K562 (cell line): ENCODE measurements at regions not wholly inside any gene's neighbourhood (a gene's known extent, or its start where the extent isn't known, plus 50 kb on each side); places are given as distances from the start of the nearest gene placed in this dataset.

Experiments
- ATAC-seq: fragments of 200-7000 bp; cut with Tn5 transposase; 3 replicates; pipeline ENCODE4 v1.9.1; 2020; ENCODE audit warnings: moderate library complexity
- BruUV-seq: library from RNA; stranded (reverse); fragments of 400-500 nt; replicated peaks from 2 replicates; lab custom pipeline; 2021; lab: Mats Ljungman, UMichigan
- CTCF ChIA-PET: fragments of 300-600 bp; formaldehyde crosslinking; extraction: SDS; loops from one replicate; lab custom pipeline; 2021; ENCODE audit warnings: low intra/inter-chr PET ratio; lab: Yijun Ruan, JAX
- POLR2A ChIA-PET: fragments of 300-600, 350-650 bp; sonication (Branson Sonifier 250); formaldehyde crosslinking; extraction: SDS; loops from one replicate; lab custom pipeline; 2021; ENCODE audit warnings: antibody characterized with exemption, inconsistent platforms; lab: Yijun Ruan, JAX
- DNase-seq, 4 experiments: peaks; one replicate each; pipeline versions ENCODE4 v3.0.0 to v3.0.0-alpha.2; 2011 to 2018; ENCODE audit warnings: low spot score in 3 of 4, mixed read lengths in 3 of 4; ENCODE audit errors: extremely low read depth in 1 of 4
- FAIRE-seq: peaks from 2 replicates; lab custom pipeline; 2011; peaks lifted over from hg19 to GRCh38; lab: Jason Lieb, UNC
- H2AFZ ChIP-seq: 2 replicates; pipeline ENCODE4 v1.6.0; 2011; ENCODE audit warnings: low read depth, low read length, control low read depth, inconsistent platforms
- H3K27ac ChIP-seq: fragments of 200-600 bp; 3 replicates; pipeline ENCODE4 v1.8.0; 2011; ENCODE audit warnings: low read depth, mild to moderate bottlenecking, control low read depth, inconsistent platforms, low read length, moderate library complexity, mixed read lengths; ENCODE audit errors: extremely low read depth
- H3K27me3 ChIP-seq, 2 experiments: fragments of 300-600 bp in 1 of 2; 2 replicates in 1 of 2; 3 replicates in 1 of 2; pipeline versions ENCODE4 v1.6.0 to v1.8.0; 2011; ENCODE audit warnings: inconsistent platforms in 2 of 2, low read length in 2 of 2, mild to moderate bottlenecking in 1 of 2, mixed read lengths in 1 of 2, moderate library complexity in 1 of 2; ENCODE audit not compliant: control insufficient read depth in 2 of 2, insufficient read depth in 2 of 2
- H3K36me3 ChIP-seq: fragments of 300-600 bp; 3 replicates; pipeline ENCODE4 v1.8.0; 2011; ENCODE audit warnings: mild to moderate bottlenecking, low read length, inconsistent platforms; ENCODE audit not compliant: control insufficient read depth, insufficient read depth
- H3K4me1 ChIP-seq, 2 experiments: fragments of 200-600 bp in 1 of 2; replicated peaks in 1 of 2; 2 replicates in 1 of 2; 3 replicates in 1 of 2; pipeline versions ENCODE4 v1.5.1 to v1.8.0; 2011; ENCODE audit warnings: inconsistent platforms in 2 of 2, low read length in 2 of 2, mild to moderate bottlenecking in 1 of 2, mixed read lengths in 1 of 2, moderate library complexity in 1 of 2; ENCODE audit not compliant: control insufficient read depth in 2 of 2, insufficient read depth in 2 of 2
- H3K4me2 ChIP-seq: 2 replicates; pipeline ENCODE4 v1.6.1; 2011; ENCODE audit warnings: low read length, control low read depth, inconsistent platforms, mixed read lengths; ENCODE audit not compliant: insufficient read depth
- H3K4me3 ChIP-seq: fragments of 200-600 bp; sonication (generic), shearing (Covaris generic); 2 replicates; pipeline ENCODE4 v1.5.1; 2016; ENCODE audit warnings: control low read depth, inconsistent platforms
- H3K79me2 ChIP-seq: fragments of 200-600 bp; 3 replicates; pipeline ENCODE4 v1.8.0; 2011; ENCODE audit warnings: low read length, inconsistent platforms; ENCODE audit not compliant: control insufficient read depth, insufficient read depth
- H3K9ac ChIP-seq, 2 experiments: 2 replicates each; pipeline versions ENCODE4 v1.6.0 to v1.6.1; 2011; ENCODE audit warnings: low read depth in 2 of 2, low read length in 2 of 2, control low read depth in 1 of 2, inconsistent platforms in 1 of 2, mild to moderate bottlenecking in 1 of 2, mixed read lengths in 1 of 2; ENCODE audit not compliant: insufficient read depth in 1 of 2
- H3K9me1 ChIP-seq: one replicate; pipeline ENCODE4 v1.6.0; 2011; ENCODE audit warnings: inconsistent platforms, mild to moderate bottlenecking, low read length, moderate library complexity; ENCODE audit not compliant: control insufficient read depth, insufficient read depth
- H3K9me3 ChIP-seq: replicated peaks from 2 replicates; pipeline ENCODE4 v1.5.1; 2011; ENCODE audit warnings: low read depth, low read length, inconsistent platforms; ENCODE audit not compliant: control insufficient read depth, insufficient read depth
- H4K20me1 ChIP-seq: replicated peaks from 2 replicates; pipeline ENCODE4 v1.6.1; 2011; ENCODE audit warnings: low read length, inconsistent platforms, mixed read lengths; ENCODE audit not compliant: control insufficient read depth, insufficient read depth
- CBX5 ChIP-seq: IDR thresholded peaks from 2 replicates; pipeline ENCODE4 v1.6.1; 2014; ENCODE audit warnings: low read depth, borderline replicate concordance
- CHAMP1 ChIP-seq: fragments of 450-650 bp; IDR thresholded peaks from 2 replicates; pipeline ENCODE4 v1.6.1; 2016; ENCODE audit warnings: mild to moderate bottlenecking
- CREB3L1 ChIP-seq: fragments of 450-650 bp; IDR thresholded peaks from 2 replicates; pipeline ENCODE4 v1.6.1; 2014; ENCODE audit warnings: low read depth, mild to moderate bottlenecking, moderate library complexity, borderline replicate concordance
- CTBP1 ChIP-seq: fragments of 450-650 bp; IDR thresholded peaks from 2 replicates; pipeline ENCODE4 v1.6.1; 2016; ENCODE audit warnings: borderline replicate concordance
- DPF2 ChIP-seq: fragments of 450-650 bp; IDR thresholded peaks from 2 replicates; pipeline ENCODE4 v1.6.1; 2016
- E2F5 ChIP-seq: sonication (generic); formaldehyde crosslinking; IDR thresholded peaks from 2 replicates; pipeline ENCODE4 v1.8.0; 2022; ENCODE audit warnings: mild to moderate bottlenecking, missing genetic modification reagents
- EP400 ChIP-seq: fragments of 450-650 bp; IDR thresholded peaks from 2 replicates; pipeline ENCODE4 v1.6.1; 2017; ENCODE audit warnings: antibody characterized with exemption, mild to moderate bottlenecking, moderate library complexity
- HMG20B ChIP-seq: fragments of 250-450 bp; sonication (Bioruptor Pico); IDR thresholded peaks from 2 replicates; pipeline ENCODE4 v1.5.0; 2021; ENCODE audit warnings: mild to moderate bottlenecking
- IRF1 ChIP-seq: sonication (generic); formaldehyde crosslinking; IDR thresholded peaks from 2 replicates; pipeline ENCODE4 v1.8.0; 2022; ENCODE audit warnings: missing genetic modification reagents, mild to moderate bottlenecking, borderline replicate concordance
- KLF16 ChIP-seq: IDR thresholded peaks from 2 replicates; pipeline ENCODE4 v1.6.1; 2016; ENCODE audit warnings: antibody characterized with exemption
- MAFF ChIP-seq: IDR thresholded peaks from 2 replicates; pipeline ENCODE4 v1.6.1; 2012; ENCODE audit warnings: low read length, improper control_type of control experiment
- MCM3 ChIP-seq: fragments of 450-650 bp; IDR thresholded peaks from 2 replicates; pipeline ENCODE4 v1.6.1; 2016
- MCM5 ChIP-seq: fragments of 450-650 bp; IDR thresholded peaks from 2 replicates; pipeline ENCODE4 v1.6.1; 2016; ENCODE audit warnings: low read depth
- PRPF4 ChIP-seq: fragments of 200-400 bp; formaldehyde crosslinking; IDR thresholded peaks from one replicate; pipeline ENCODE4 v1.6.1; 2017; ENCODE audit warnings: low read length, low read depth, mild to moderate bottlenecking; ENCODE audit not compliant: insufficient read depth, poor library complexity, severe bottlenecking
- ZBTB9 ChIP-seq: fragments of 450-650 bp; formaldehyde crosslinking; IDR thresholded peaks from 2 replicates; pipeline ENCODE4 v1.4.0; 2020; ENCODE audit warnings: mild to moderate bottlenecking, moderate library complexity
- ZNF583 ChIP-seq: fragments of 250-450 bp; sonication (Bioruptor Pico); IDR thresholded peaks from 2 replicates; pipeline ENCODE4 v1.4.0; 2020
- WGBS: fragments of 100-300 bp; shearing (Covaris generic); methylation state at CpG from one replicate; pipeline ENCODE4 v1.1.6; 2016; ENCODE audit warnings: low coverage, mixed read lengths; ENCODE audit not compliant: insufficient coverage; ENCODE audit errors: missing lambda C conversion rate; 5-methylcytosine and 5-hydroxymethylcytosine counted together
- in situ Hi-C: fragments of 300-500 bp; cut with MboI; formaldehyde crosslinking; loops from 4 replicates; pipeline ENCODE4 v1.15.0; 2018; ENCODE audit warnings: inconsistent platforms, mixed read lengths
- intact Hi-C: fragments of 100-400 bp; cut with micrococcal nuclease; formaldehyde crosslinking; loops from 2 replicates; pipeline ENCODE4 v1.14.2; 2022

- Histone ChIP-seq H3K79me2 (no peaks in the 10 kb centered on the region), H2AFZ (no peak overlapping the region), H3K4me2 (no peak overlapping the region), H3K36me3 (no peaks in the 10 kb centered on the region), H3K4me1 (no peaks in the 10 kb centered on the region), H4K20me1 (no peaks in the 10 kb centered on the region), H3K9me1 (no peaks in the 10 kb centered on the region), H3K9me3 (no peaks in the 10 kb centered on the region), H3K9ac (no peak overlapping the region), H3K27ac (no peak overlapping the region), H3K27me3 (no peaks in the 10 kb centered on the region), H3K4me3 (no peak overlapping the region)
- intact Hi-C loops (no loop called here), in situ Hi-C loops (no loop called here)
- CTCF ChIA-PET, result no interaction called here
- no peak for DNase-seq
- ATAC-seq, result no peak
- POLR2A ChIA-PET, result no interaction called here
- no peak for FAIRE-seq
- BruUV-seq, result no TSS peak
- 0% methylated on average over 1 of the region's 1 CpG for WGBS
- TF ChIP-seq ZBTB9 (CRISPR knock-in tag) (no peak), PRPF4 (no peak), KLF16 (no peak), ZNF583 (CRISPR knock-in tag) (no peak), CREB3L1 (no peak), CHAMP1 (no peak), IRF1 (CRISPR knock-in tag) (no peak), E2F5 (CRISPR knock-in tag) (no peak), CTBP1 (no peak), MAFF (no peak), MCM3 (no peak), EP400 (no peak), CBX5 (no peak), HMG20B (CRISPR knock-in tag) (no peak), MCM5 (no peak), DPF2 (no peak)
Observed at GRCh38 chr13:65909501-65909900, 1320.6 kb downstream of the PCDH9 start.
